ENCODE measurements at regions not wholly inside any gene's neighbourhood (a gene's known extent, or its start where the extent isn't known, plus 50 kb on each side); places are given as distances from the start of the nearest gene placed in this dataset.

DNA sequence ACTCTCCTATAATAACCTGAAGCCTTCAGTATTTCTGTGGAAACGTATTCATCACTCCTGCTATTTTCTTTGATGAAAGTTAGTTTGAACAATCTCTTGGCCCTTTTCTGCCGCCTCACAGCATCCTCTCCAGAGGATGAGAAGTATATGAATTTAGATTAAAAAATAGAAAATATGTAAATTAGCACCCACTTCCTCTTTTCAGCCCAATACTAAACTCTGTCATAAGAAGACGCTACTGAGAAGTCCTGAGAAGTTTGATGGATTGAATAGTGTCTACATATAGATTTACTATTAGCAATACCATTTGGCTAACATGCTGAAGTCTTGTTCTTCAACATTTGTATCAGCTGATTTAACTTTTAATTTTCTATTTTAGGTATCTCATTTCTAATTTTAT lies 526.4 kb upstream of the SPHKAP start:
- no peak for DNase-seq (ENCODE audit: low spot score)

DNA sequence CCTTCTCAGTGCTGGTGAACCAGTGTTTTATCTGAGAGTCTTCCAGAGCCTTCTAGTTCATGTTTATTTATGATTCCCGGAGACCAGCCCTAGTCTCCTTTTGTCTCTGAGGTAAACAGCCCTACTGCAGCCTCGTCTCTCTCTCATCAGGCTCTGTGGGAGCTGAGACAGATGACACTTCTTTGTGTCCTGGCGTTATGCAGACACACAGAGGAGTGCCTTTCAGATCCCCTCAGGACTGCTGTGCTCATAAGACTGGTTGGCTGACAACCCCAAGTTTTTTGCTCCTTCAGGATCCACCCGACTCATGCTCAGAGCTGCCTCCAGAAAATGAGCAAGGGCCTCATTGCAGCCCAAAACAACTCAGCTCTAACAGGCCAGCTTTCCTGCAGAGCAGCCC lies 523.8 kb upstream of the SPHKAP start:
- DNase-seq (ENCODE audit: low spot score), result no peak

DNA sequence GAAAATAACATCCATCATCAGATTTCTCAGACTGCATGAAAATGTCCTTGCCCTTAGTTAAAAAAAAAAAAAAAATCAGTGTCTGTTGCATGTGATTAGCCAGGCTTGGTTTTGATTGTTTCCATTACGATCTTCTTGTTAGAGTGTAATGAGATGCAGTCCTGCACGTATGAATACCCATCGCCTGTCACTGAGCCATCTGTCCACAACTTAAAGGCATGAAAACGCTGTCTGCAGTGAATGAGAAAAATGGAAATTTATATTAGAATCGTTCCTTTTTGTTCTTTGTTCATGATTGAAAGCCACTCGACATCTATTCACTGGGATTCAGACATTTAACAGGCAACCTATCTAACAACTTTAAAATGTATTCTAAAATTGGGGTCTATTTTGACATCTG lies 521.7 kb upstream of the SPHKAP start:
- DNase-seq (ENCODE audit: low spot score), result no peak

DNA sequence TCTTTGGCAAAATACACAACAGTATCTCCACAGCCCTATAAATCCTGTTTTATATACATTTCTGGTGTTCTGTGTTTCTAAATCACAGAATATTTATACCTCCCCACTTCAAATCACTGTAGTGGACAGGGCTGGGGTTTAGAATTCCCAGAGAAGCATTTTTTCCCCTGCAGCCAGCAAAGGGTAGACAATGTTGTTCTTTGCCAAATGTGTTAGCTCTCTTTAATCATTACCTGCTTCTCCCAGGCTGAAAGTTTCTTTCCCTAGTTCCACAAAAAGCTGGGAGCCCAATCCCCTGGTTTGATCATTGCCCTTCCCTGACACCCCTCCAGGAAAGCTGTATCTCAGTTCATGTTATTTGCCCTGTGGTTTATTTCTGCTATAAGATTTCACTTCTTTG lies 520.0 kb upstream of the SPHKAP start:
- no peak for DNase-seq (ENCODE audit: low spot score)

GRCh38 chr2:228700638-228701037 lies 519.2 kb upstream of the SPHKAP start:
- no peak for DNase-seq (ENCODE audit: low spot score)

- no peak for DNase-seq (ENCODE audit: low spot score)
Measured at GRCh38 chr2:228699888-228700287, 518.4 kb upstream of the SPHKAP start.

DNA sequence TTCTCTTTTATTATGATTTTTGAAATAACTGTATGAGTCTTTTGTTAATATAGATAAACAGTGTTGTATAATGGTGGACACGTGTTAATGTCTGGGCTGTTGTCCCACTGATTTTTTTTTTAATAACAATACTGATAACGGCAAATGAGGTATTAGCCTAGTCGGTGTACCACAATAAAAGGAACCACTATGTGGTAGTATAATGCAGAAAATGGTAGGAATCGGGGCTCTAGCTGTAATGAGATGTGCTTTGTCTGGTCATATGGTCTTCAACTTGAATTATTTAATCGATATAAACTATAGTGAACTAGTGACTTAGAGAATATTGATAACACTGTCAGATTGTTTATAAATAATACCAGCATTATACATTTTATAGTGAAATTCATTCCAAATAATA lies 517.9 kb upstream of the SPHKAP start:
- no peak for DNase-seq (ENCODE audit: low spot score)

DNA sequence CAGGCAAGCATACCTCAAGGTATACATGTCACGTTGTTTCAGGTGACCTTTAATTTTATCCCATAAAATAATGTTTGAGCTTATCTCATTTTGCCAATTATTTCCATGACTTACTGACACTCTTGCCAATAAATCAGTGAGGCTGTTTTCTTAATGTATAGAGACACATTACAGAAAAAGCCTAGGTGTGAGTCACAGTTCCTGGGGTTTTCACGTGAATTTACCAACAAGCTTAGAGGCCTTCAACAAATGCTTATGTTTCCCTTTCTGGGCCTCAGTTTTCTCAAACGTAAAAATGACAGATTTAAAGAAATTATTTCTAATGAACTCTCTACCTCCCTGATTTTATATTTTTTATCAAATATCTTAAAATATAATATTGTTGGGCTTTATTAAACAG lies 517.5 kb upstream of the SPHKAP start:
- DNase-seq (ENCODE audit: low spot score), result no peak

DNA sequence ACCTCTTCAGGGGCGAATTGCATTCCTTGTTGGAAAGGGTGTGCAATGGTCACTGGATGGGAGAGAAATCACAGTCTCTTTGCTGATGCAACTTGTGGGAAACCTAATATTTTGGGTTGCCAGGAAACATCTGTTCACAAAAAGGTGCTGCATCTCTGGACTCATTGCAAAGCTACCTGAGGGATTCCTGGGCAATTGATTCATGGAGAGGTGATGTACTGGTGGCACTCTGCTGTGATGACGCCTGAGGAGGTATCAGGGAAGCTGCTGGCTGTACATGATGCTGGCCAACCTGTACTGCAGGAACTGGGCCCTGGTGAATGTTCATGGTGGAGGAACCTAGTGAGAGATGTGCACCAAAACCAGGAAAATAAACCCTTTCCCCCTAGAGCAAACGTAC lies 516.0 kb upstream of the SPHKAP start:
- DNase-seq (ENCODE audit: low spot score), result no peak

DNA sequence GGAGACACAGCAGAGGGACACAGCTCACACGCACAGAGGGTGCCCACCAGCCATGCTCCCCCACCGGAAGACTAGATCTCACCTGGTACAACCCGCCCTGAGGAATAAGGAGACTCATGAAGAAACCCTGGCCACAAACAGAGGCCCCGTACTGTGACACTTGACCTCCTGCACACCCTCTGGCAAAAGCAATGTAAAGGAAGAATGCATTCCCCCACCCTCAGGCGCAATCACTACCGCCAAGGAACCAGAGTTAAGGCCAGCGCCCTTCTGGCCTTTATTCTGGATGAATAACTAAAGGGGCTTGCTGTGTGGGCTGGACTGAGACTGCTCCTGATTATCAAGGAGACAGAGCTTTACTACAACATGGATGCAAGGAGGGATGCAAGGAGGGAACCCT lies 509.2 kb upstream of the SPHKAP start:
- DNase-seq (ENCODE audit: low spot score), result no peak

GRCh38 chr2:228689053-228689452 lies 507.6 kb upstream of the SPHKAP start:
- no peak for DNase-seq (ENCODE audit: low spot score)

GRCh38 chr2:228688007-228688645 lies 506.6 kb upstream of the SPHKAP start:
- DNase-seq (ENCODE audit: low spot score), result no peak

- DNase-seq (ENCODE audit: low spot score), result no peak
Measured at GRCh38 chr2:228681979-228682378, 500.5 kb upstream of the SPHKAP start.

GRCh38 chr2:228681426-228681825 lies 499.9 kb upstream of the SPHKAP start:
- no peak for DNase-seq (ENCODE audit: low spot score)

DNA sequence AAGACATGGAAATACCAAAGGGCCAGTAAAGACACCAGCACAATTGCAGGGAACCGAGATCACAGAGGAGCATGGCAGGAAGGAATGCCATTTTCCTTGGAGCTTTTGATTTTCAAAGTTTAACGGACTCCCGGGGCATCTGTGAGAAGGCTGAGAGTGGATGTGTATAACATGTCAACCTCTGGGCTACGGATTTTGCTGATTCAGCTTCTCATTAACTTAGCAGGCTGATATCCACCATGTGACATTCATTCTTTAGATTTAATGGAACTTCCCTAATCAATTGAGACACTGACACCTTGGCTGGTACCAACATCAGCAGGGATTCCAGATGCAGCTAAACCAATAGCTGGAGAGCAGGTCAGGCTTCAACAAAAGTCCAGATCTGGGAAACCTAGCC lies 496.6 kb upstream of the SPHKAP start:
- DNase-seq (ENCODE audit: low spot score), result no peak

DNA sequence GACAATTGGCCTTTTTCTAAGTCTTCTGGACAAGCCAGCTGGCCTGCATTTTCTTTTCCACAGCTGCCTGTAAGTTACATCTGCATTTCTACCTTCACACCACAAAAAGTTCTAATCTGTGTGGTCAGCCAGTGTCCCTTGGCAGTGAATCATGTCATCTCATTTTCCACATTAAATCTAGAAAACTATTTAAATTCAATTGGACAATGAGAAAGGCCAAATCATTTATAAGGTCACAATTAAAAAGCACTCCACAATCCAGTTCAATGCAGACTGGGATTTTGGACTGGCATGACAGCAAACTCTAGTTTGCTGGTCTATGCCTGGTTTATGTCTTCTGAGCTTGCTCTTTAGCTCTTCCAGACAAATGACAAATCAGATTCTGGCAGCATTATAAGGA lies 494.2 kb upstream of the SPHKAP start:
- no peak for DNase-seq (ENCODE audit: low spot score)

GRCh38 chr2:228675091-228675490 lies 493.6 kb upstream of the SPHKAP start:
- no peak for DNase-seq (ENCODE audit: low spot score)

DNA sequence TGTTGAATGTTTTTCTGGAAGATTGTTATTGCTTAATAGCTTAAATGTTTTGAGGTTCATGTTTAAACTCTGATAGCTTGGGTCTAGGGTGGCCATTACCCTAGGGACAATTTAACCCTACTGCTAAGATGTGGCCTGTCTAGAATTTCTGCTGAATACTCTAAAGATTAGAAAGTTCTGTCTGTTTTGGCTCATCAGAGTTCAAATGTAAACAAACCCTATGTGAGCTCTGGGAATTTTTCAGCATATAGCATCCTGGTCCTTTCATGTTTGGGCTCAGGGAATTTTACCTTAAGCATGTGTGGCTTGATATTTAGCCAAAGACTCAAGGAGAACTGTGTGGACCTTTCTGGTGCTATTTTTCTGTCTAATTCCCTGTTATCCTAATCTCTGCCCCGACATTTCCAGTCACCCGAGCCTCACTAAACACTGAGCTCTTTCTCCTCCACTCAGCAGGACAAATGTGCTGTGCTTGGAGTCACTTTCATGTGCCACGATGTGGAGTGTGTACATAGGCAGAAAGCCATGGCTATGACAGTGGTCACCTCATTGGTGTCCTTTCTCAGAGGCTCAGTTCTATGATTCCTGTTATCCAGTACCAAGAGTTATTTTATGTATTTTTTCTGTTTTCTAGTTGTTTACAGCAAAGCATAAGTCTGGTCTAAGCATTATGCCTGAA lies 492.5 kb upstream of the SPHKAP start:
- DNase-seq (ENCODE audit: low spot score), result no peak

DNA sequence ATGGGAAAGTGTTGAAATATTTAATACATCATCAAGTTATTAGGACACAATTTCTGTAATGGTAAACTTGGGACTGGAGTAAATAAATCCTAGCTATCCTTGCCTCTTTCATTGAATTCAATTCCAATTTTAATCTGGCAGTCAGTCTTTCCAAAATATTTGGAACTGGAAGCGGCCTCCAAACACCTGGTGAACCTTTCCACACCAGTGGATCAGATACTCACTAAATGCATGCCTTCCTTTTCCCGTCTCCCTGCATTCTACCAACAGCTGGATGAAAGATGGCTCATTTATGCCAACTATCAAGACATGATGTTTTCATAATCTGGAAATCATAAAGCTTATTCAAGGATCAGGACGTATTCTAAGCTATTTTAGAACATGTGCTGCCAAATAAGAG lies 488.2 kb upstream of the SPHKAP start:
- no peak for DNase-seq (ENCODE audit: low spot score)

DNA sequence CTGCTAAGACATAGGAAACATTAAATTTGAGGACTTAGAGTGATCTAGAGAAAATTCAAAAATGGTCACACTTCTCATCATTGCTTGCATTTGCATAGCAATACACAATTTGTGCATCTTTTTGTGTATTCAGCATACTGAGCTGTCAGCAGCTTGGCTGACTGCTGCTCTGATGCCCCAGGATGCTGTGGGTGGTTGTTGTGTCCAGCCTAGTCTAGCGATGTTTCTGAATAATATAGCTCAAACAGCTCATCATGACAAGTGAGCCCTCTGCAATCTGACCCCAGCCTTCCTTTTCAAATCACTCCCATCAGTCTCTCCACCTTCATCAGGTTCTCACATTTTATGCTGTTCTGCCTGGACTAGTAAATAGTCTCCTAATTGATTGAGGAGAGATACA lies 483.7 kb upstream of the SPHKAP start:
- DNase-seq (ENCODE audit: low spot score), result no peak

GRCh38 chr2:228658998-228659397 lies 477.5 kb upstream of the SPHKAP start:
- DNase-seq (ENCODE audit: low spot score), result no peak

- DNase-seq (ENCODE audit: low spot score), result no peak
Measured at GRCh38 chr2:228657807-228658402, 476.4 kb upstream of the SPHKAP start.

DNA sequence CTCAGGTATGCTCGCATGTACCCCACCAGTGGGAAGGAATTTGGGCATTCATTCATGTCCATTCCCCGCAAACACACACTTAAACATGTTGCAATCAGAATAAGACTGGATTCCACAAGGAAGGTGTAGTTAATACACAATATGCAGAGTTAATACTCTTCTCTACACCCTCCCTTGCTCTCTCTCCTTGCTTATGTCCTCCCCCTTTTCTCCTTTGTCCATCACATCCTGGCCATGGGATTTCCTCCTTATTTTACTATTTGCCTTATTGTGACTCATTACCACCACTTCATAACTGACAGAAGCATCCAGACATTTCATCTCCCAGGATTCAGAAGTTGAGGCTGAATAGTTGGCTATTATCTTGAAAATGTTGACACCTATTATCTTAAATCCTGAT lies 473.8 kb upstream of the SPHKAP start:
- no peak for DNase-seq (ENCODE audit: low spot score)

DNA sequence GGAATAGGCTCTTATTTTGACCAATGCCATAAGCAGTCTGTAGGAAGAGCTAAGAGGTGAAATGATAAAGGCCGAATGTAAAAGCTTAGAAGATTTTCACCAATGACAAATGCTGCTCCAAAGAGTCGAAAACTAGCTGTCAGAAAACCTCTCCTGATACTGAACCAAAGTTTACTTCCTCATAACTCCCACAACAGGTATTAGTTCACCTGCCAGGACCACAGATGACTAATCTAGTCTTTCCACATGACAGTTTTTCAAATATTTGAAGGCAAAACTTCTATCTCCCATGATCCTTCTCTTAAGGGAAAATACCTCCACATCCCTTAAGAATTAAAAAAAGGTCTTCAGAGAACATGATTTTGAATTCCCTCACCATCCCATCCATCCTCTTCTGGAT lies 473.2 kb upstream of the SPHKAP start:
- DNase-seq (ENCODE audit: low spot score), result peak; percentile 21
